Left lung (tissue), 4 donors: ENCODE measurements at regions not wholly inside any gene's neighbourhood (a gene's known extent, or its start where the extent isn't known, plus 50 kb on each side); places are given as distances from the start of the nearest gene placed in this dataset.

Source experiments
- ATAC-seq: fragments of 200-7000 bp; cut with Tn5 transposase; one replicate; pipeline ENCODE4 v1.9.1; 2020; ENCODE audit warnings: moderate library complexity
- DNase-seq, 4 donors: peaks; one replicate each; pipeline ENCODE4 v3.0.0-alpha.2; 2013 to 2020
- H3K27ac ChIP-seq, 2 donors: fragments of 200-600 bp; sonication (generic) in 1 of 2; one replicate each; pipeline versions ENCODE4 v1.5.0 to v1.8.0; 2020 to 2021
- H3K27me3 ChIP-seq, 2 donors: fragments of 200-600 bp; sonication (generic) in 1 of 2; one replicate each; pipeline versions ENCODE4 v1.5.0 to v1.8.0; 2020 to 2021
- H3K36me3 ChIP-seq, 2 donors: fragments of 200-600 bp; sonication (generic) in 1 of 2; one replicate each; pipeline versions ENCODE4 v1.5.0 to v1.8.0; 2020 to 2021
- H3K4me1 ChIP-seq, 2 donors: fragments of 200-600 bp; one replicate each; pipeline ENCODE4 v1.8.0; 2021
- H3K4me3 ChIP-seq, 2 donors: fragments of 200-600 bp; sonication (generic) in 1 of 2; one replicate each; pipeline versions ENCODE4 v1.5.0 to v1.8.0; 2020 to 2021; ENCODE audit warnings: mild to moderate bottlenecking in 1 of 2
- H3K9me3 ChIP-seq, 2 donors: fragments of 200-600 bp; sonication (generic) in 1 of 2; one replicate each; pipeline versions ENCODE4 v1.5.0 to v1.8.0; 2020 to 2021
- intact Hi-C, 2 donors: fragments of 100-400 bp; cut with DNase I; formaldehyde crosslinking; loops; one replicate each; pipeline versions ENCODE4 v1.11.2 to v1.14.2; 2022
- TF ChIP-seq, protein P1 (sequence below), 2 donors: fragments of 200-600 bp; sonication (generic) in 1 of 2; IDR thresholded peaks; one replicate each; pipeline versions ENCODE4 v1.5.0 to v1.8.0; 2021; ENCODE audit warnings: antibody characterized with exemption in 2 of 2
- donor health status: DM: no; HTN: yes; CAD: no.
- donor health status: DM: no; HTN: no; CAD: no.

DNA sequence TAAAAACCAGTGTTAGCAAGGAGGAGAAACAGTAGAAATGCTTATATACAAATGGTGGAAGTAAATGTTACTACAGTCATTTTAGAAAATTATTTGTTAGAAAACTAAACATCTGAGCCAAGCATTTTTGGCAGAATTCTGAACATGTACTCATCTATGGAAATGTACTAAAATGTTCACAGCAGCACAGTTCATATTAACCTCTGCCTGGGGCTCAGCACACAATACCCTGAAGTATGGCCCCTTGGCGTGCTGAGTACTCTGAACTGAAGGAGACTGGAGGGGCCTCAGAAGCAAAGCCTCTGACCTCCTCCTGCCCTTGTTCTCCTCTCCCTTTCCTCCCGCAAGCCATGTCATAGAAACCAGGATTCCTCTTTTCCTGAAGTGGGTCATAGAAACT, 66.2 kb upstream of the RALGAPA2 start:
- ATAC-seq: no peak
- DNase-seq: peak in 2 of 4 donors; percentile 42 to 62
- H3K4me3 ChIP-seq: no peak overlapping the region
- TF ChIP-seq, protein P1, sequence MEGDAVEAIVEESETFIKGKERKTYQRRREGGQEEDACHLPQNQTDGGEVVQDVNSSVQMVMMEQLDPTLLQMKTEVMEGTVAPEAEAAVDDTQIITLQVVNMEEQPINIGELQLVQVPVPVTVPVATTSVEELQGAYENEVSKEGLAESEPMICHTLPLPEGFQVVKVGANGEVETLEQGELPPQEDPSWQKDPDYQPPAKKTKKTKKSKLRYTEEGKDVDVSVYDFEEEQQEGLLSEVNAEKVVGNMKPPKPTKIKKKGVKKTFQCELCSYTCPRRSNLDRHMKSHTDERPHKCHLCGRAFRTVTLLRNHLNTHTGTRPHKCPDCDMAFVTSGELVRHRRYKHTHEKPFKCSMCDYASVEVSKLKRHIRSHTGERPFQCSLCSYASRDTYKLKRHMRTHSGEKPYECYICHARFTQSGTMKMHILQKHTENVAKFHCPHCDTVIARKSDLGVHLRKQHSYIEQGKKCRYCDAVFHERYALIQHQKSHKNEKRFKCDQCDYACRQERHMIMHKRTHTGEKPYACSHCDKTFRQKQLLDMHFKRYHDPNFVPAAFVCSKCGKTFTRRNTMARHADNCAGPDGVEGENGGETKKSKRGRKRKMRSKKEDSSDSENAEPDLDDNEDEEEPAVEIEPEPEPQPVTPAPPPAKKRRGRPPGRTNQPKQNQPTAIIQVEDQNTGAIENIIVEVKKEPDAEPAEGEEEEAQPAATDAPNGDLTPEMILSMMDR (IDR thresholded peaks at IDR 0.05): no peak
- no peaks in the 10 kb centered on the region for H3K36me3 ChIP-seq
- no peaks in the 10 kb centered on the region for H3K27me3 ChIP-seq
- H3K9me3 ChIP-seq: no peaks in the 10 kb centered on the region
- intact Hi-C loops: no loop called here
- H3K27ac ChIP-seq: no peak overlapping the region
- H3K4me1 ChIP-seq: peaks cover 3 to 38% of the 10 kb centered on the region in 2 donors

DNA sequence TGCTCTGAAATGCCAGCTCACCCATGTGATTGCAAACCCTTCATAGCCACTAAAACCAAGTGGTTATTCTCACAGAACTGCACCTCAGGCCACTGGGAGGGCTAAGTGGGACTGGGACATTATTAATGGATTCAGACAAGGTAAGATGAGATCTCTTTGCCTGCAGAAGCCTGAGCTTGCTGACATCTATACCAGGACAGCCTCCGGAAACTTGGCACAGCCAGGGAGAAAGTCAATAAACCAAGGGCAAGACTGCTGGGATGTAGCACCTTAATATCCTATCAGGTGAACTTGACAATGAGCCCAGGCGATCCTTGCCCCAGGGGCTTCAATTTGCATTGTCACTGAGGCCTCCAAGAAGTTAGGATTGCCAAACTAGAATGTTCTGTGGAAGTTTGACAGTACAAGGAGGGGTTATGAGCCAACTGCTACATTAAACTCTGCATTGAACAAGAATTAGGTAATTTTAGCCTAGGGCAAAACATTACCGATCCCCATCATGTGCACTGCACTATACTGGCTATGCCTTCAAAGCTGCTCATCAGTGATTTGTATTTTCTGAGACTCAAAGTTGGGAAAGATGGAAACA, 60.1 kb upstream of the RALGAPA2 start:
- Histone ChIP-seq H3K9me3 (peaks cover 0 to 8% of the 10 kb centered on the region in 2 donors), H3K4me3 (no peak overlapping the region), H3K36me3 (no peaks in the 10 kb centered on the region), H3K27me3 (no peaks in the 10 kb centered on the region), H3K27ac (no peak overlapping the region), H3K4me1 (no peaks in the 10 kb centered on the region)
- intact Hi-C loops: no loop called here
- DNase-seq (no peak), ATAC-seq (no peak)
- TF ChIP-seq, protein P1 (IDR thresholded peaks at IDR 0.05): no peak

DNA sequence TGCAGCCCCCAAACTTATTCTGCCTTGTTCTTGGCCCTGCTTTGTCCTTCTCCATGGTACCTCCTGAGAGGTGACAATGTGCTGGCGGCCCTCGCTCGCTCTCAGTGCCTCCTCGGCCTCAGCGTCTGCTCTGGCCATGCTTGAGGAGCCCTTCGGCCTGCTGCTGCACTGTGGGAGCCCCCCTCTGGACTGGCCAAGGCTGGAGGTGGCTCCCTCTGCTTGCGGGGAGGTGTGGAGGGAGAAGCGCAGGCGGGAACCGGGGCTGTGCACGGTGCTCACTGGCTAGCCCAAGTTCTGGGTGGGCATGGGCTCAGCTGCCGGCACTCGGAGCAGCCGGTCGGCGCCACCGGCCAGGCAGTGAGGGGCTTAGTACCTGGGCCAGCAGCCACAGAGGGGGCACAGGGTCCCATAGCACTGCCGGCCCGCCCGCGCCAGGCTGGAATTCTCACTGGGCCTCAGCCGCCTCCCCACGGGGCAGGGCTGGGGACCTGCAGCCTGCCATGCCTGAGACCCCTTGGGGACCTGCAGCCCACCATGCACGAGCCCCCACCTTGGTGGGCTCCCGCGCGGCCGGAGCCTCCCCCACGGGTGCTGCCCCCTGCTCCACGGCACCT, 55.9 kb upstream of the RALGAPA2 start:
- H3K27ac ChIP-seq: no peak overlapping the region
- TF ChIP-seq, protein P1 (IDR thresholded peaks at IDR 0.05): no peak
- H3K27me3 ChIP-seq: no peaks in the 10 kb centered on the region
- intact Hi-C loops: no loop called here
- DNase-seq (no peak), ATAC-seq (no peak)
- H3K4me1 ChIP-seq: no peaks in the 10 kb centered on the region
- H3K4me3 ChIP-seq: no peak overlapping the region
- H3K9me3 ChIP-seq: peaks cover 0 to 8% of the 10 kb centered on the region in 2 donors
- H3K36me3 ChIP-seq: no peaks in the 10 kb centered on the region

DNA sequence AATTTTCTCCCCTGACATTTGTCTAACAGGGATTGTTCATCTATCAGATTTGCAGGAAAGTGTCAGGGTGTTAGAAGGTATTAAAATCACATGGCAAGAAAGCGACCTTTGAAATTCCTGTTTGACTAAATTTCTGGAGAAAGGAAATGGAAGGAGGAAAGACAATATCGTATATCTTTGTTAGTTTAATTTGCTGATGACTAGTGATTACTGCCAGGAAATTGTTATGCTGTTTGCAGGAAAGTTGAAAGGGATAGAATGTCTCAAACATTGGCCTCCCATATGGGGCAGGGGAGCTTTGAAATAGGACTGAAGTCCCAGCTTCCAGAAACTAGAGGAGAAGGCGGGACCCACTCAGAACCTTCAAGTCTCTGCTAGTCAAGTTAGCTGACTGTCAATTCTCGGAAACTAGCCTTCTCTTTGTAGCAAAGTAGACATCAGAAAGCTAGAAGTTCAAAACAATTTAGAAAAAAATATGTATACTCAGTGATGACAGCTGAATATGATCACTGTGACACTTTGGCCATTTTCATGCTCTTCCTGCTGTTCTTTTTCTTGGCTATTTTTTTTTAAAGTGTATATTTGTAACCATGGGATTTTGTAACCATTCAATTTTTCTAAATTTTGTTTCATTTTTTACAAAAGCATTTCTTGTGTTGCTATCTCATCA, 53.4 kb upstream of the RALGAPA2 start:
- TF ChIP-seq, protein P1 (IDR thresholded peaks at IDR 0.05): no peak
- DNase-seq: peak in 2 of 4 donors; percentile 70 to 83

DNA sequence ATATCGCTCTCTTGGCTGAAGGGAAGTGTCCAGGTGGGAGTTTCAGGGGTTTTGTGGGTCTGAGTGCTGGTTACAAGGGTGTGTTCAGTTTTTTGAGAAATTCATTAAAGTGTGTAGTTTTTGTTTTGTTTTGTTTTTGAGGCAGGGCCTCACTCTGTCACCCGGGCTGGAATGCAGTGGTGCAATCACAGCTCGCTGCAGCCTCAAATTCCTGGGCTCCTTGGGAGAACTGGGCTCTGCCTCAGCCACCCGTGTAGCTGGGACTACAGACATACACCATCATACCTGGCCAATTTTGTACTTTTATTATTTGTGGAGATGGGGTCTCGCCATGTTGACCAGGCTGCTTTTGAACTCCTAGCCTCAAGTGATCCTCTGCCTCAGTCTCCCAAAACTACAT, 51.2 kb upstream of the RALGAPA2 start:
- intact Hi-C loops: no loop called here

More for the DNA sequence above, 53.4 kb upstream of the RALGAPA2 start:
- Histone ChIP-seq H3K36me3 (no peaks in the 10 kb centered on the region), H3K4me1 (peaks cover 0 to 13% of the 10 kb centered on the region in 2 donors), H3K4me3 (no peak overlapping the region), H3K27me3 (no peaks in the 10 kb centered on the region), H3K9me3 (no peaks in the 10 kb centered on the region), H3K27ac (peak overlapping the region; percentile 1 to 61)
- intact Hi-C loops: no loop called here
- ATAC-seq: no peak

More for the DNA sequence above, 51.2 kb upstream of the RALGAPA2 start:
- Histone ChIP-seq H3K4me3 (no peak overlapping the region), H3K9me3 (no peaks in the 10 kb centered on the region), H3K27ac (no peak overlapping the region), H3K36me3 (no peaks in the 10 kb centered on the region), H3K4me1 (peaks cover 0 to 24% of the 10 kb centered on the region in 2 donors), H3K27me3 (no peaks in the 10 kb centered on the region)
- DNase-seq (peak in 1 of 4 donors; percentile 40), ATAC-seq (no peak)
- TF ChIP-seq, protein P1 (IDR thresholded peaks at IDR 0.05): no peak
